Transverse colon (tissue), 3 donors: ENCODE measurements at regions not wholly inside any gene's neighbourhood (a gene's known extent, or its start where the extent isn't known, plus 50 kb on each side); places are given as distances from the start of the nearest gene placed in this dataset.

Source experiments
- EP300 ChIP-seq: sonication (generic); formaldehyde crosslinking; IDR thresholded peaks from one replicate; pipeline ENCODE4 v1.6.1; 2017; ENCODE audit warnings: antibody characterized with exemption, low read depth
- POLR2A ChIP-seq: fragments of 450-650 bp; IDR thresholded peaks from one replicate; pipeline ENCODE4 v1.6.1; 2016; ENCODE audit warnings: antibody characterized with exemption, mild to moderate bottlenecking, moderate library complexity
- POLR2AphosphoS5 ChIP-seq, 3 donors: sonication (generic); formaldehyde crosslinking; IDR thresholded peaks; one replicate each; pipeline ENCODE4 v1.6.1; 2016; ENCODE audit warnings: antibody characterized with exemption in 3 of 3

GRCh38 chr2:184256611-184257010, 341.7 kb upstream of the ZNF804A start:
- TF ChIP-seq POLR2A (no peak), EP300 (no peak), POLR2AphosphoS5 (IDR thresholded peaks at IDR 0.05) (no peak)
